ENCODE measurements at regions not wholly inside any gene's neighbourhood (a gene's known extent, or its start where the extent isn't known, plus 50 kb on each side); places are given as distances from the start of the nearest gene placed in this dataset.

DNA sequence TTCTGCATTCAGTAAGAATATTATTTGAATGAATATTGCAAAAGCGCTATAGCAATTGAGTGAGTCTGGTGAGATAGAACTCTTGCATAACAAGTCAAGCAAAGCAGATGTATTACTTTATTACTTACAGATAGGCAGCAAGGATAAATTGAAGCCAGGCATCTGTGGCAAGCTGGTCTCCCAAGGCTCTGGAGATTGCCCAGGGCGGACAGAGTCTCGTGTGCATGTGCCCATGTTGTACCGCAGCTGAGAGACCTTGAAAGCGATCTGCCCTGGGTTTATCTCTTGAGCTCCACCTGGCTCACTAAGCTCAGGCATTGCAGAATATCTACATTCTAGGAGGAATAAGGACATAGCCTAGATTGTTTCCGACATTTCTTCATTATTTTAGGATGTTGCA, 591.6 kb downstream of the ISL1 start:
- WGBS (ENCODE audit: insufficient coverage, insufficient replicate concordance, low lambda C conversion rate, missing lambda C conversion rate) = 49% methylated on average over 5 of the region's 6 CpGs
- Histone ChIP-seq H3K27ac (ENCODE audit: control insufficient read depth, insufficient read depth) (no peak overlapping the region), H3K9me3 (replicated peaks; ENCODE audit: control insufficient read depth, insufficient read depth, low read length) (no peaks in the 10 kb centered on the region), H3K4me2 (ENCODE audit: control insufficient read depth, insufficient read depth) (no peak overlapping the region), H4K20me1 (ENCODE audit: control insufficient read depth, insufficient read depth) (no peaks in the 10 kb centered on the region), H3K36me3 (ENCODE audit: control insufficient read depth in 2 of 2, insufficient read depth in 2 of 2, low read length in 1 of 2) (no peaks in the 10 kb centered on the region), H3K79me2 (ENCODE audit: control insufficient read depth, insufficient read depth, low read length) (no peaks in the 10 kb centered on the region), H3K9ac (ENCODE audit: control insufficient read depth, insufficient read depth, low read length) (no peak overlapping the region), H2AFZ (ENCODE audit: control insufficient read depth, low read depth, low read length) (no peak overlapping the region), H3K27me3 (replicated peaks in 1 of 2; ENCODE audit: control insufficient read depth in 2 of 2, insufficient read depth in 2 of 2, low read length in 1 of 2) (no peaks in the 10 kb centered on the region), H3K4me3 (no peak overlapping the region), H3K4me1 (ENCODE audit: control insufficient read depth, insufficient read depth, low read length) (no peaks in the 10 kb centered on the region)
- CTCF ChIA-PET = no interaction called here
- SMC1A ChIA-PET (ENCODE audit: uncharacterized antibody, unreplicated experiment) = interaction anchor here (1.0 kb wide), 1 partner anchor 198 kb away, joined by 3 read pairs; no protein-coding TSS in a partner anchor
- no TSS peak for BruUV-seq (replicated peaks)
- RAD21 ChIA-PET (ENCODE audit: unreplicated experiment) = no interaction called here
- no peak for FAIRE-seq
- ATAC-seq = no peak
- intact Hi-C loops (cut with micrococcal nuclease; ENCODE audit: unreplicated experiment) (no loop called here), in situ Hi-C loops (cut with MboI) (no loop called here)
- DNase-seq (ENCODE audit: low read depth, low spot score) = no peak
- POLR2A ChIA-PET = no interaction called here
- no peak for TF ChIP-seq TAF1 (IDR thresholded peaks at IDR 0.05; ENCODE audit: borderline replicate concordance, low read depth, low read length)

DNA sequence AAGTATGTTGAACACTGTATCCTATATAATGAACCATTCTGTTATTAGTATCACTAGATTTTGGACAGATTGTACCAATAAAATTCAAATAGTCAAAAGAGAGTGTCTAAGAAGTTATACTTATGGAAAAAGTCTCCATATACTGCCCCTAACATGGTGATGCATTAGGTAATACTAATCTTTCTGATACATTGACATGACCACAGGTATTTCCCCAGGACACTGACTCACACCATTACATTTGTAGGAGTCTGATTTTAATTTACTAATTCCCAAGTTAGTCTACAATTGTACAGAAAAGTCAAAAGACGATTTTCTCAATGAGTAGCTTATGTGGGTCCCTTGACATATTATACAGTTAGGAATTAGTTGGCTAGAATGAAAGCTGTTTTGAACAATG, 593.8 kb downstream of the ISL1 start:
- WGBS (ENCODE audit: insufficient coverage, insufficient replicate concordance, low lambda C conversion rate, missing lambda C conversion rate) = 5% methylated on average over 1 of the region's 1 CpG
- TF ChIP-seq, protein P1, sequence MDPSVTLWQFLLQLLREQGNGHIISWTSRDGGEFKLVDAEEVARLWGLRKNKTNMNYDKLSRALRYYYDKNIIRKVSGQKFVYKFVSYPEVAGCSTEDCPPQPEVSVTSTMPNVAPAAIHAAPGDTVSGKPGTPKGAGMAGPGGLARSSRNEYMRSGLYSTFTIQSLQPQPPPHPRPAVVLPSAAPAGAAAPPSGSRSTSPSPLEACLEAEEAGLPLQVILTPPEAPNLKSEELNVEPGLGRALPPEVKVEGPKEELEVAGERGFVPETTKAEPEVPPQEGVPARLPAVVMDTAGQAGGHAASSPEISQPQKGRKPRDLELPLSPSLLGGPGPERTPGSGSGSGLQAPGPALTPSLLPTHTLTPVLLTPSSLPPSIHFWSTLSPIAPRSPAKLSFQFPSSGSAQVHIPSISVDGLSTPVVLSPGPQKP (IDR thresholded peaks at IDR 0.05; ENCODE audit: low read depth, low read length) = no peak
- TF ChIP-seq, protein P2, sequence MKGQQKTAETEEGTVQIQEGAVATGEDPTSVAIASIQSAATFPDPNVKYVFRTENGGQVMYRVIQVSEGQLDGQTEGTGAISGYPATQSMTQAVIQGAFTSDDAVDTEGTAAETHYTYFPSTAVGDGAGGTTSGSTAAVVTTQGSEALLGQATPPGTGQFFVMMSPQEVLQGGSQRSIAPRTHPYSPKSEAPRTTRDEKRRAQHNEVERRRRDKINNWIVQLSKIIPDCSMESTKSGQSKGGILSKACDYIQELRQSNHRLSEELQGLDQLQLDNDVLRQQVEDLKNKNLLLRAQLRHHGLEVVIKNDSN (IDR thresholded peaks at IDR 0.05; ENCODE audit: borderline replicate concordance, extremely low read length, insufficient read depth, low read depth, low read length) = no peak
- no peak for TF ChIP-seq NFYB (IDR thresholded peaks at IDR 0.05; ENCODE audit: insufficient read depth, low read depth, low read length)
- TF ChIP-seq HCFC1 (IDR thresholded peaks at IDR 0.05; ENCODE audit: low read length) = no peak
- no peak for TF ChIP-seq TBL1XR1 (IDR thresholded peaks at IDR 0.05; ENCODE audit: low read depth, low read length)
- TF ChIP-seq EZH2 (IDR thresholded peaks at IDR 0.05; ENCODE audit: borderline replicate concordance, control insufficient read depth, low read depth, low read length) = no peak
- no peak for TF ChIP-seq SRF (IDR thresholded peaks at IDR 0.05; ENCODE audit: low read depth in 2 of 2, low read length in 2 of 2)
- no peak for TF ChIP-seq STAT3 (IDR thresholded peaks at IDR 0.05; ENCODE audit: low read depth, low read length)
- no peak for TF ChIP-seq NFIC (IDR thresholded peaks at IDR 0.05; ENCODE audit: low read depth, low read length)
- TF ChIP-seq, protein P3, sequence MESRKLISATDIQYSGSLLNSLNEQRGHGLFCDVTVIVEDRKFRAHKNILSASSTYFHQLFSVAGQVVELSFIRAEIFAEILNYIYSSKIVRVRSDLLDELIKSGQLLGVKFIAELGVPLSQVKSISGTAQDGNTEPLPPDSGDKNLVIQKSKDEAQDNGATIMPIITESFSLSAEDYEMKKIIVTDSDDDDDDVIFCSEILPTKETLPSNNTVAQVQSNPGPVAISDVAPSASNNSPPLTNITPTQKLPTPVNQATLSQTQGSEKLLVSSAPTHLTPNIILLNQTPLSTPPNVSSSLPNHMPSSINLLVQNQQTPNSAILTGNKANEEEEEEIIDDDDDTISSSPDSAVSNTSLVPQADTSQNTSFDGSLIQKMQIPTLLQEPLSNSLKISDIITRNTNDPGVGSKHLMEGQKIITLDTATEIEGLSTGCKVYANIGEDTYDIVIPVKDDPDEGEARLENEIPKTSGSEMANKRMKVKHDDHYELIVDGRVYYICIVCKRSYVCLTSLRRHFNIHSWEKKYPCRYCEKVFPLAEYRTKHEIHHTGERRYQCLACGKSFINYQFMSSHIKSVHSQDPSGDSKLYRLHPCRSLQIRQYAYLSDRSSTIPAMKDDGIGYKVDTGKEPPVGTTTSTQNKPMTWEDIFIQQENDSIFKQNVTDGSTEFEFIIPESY (IDR thresholded peaks at IDR 0.05) = no peak
- no peak for TF ChIP-seq SREBF2 (IDR thresholded peaks at IDR 0.05; ENCODE audit: low read length)
- TF ChIP-seq, protein P4, sequence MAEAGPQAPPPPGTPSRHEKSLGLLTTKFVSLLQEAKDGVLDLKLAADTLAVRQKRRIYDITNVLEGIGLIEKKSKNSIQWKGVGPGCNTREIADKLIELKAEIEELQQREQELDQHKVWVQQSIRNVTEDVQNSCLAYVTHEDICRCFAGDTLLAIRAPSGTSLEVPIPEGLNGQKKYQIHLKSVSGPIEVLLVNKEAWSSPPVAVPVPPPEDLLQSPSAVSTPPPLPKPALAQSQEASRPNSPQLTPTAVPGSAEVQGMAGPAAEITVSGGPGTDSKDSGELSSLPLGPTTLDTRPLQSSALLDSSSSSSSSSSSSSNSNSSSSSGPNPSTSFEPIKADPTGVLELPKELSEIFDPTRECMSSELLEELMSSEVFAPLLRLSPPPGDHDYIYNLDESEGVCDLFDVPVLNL (IDR thresholded peaks at IDR 0.05; ENCODE audit: low read depth, low read length) = no peak

More for the DNA sequence above, 593.8 kb downstream of the ISL1 start:
- intact Hi-C loops (cut with micrococcal nuclease; ENCODE audit: unreplicated experiment) = no loop called here
- Histone ChIP-seq H3K36me3 (ENCODE audit: control insufficient read depth in 2 of 2, insufficient read depth in 2 of 2, low read length in 1 of 2) (no peaks in the 10 kb centered on the region), H3K9me3 (replicated peaks; ENCODE audit: control insufficient read depth, insufficient read depth, low read length) (no peaks in the 10 kb centered on the region), H4K20me1 (ENCODE audit: control insufficient read depth, insufficient read depth) (no peaks in the 10 kb centered on the region), H3K4me3 (no peak overlapping the region), H3K79me2 (ENCODE audit: control insufficient read depth, insufficient read depth, low read length) (no peaks in the 10 kb centered on the region), H2AFZ (ENCODE audit: control insufficient read depth, low read depth, low read length) (no peak overlapping the region), H3K27ac (ENCODE audit: control insufficient read depth, insufficient read depth) (no peak overlapping the region), H3K27me3 (replicated peaks in 1 of 2; ENCODE audit: control insufficient read depth in 2 of 2, insufficient read depth in 2 of 2, low read length in 1 of 2) (no peaks in the 10 kb centered on the region), H3K9ac (ENCODE audit: control insufficient read depth, insufficient read depth, low read length) (no peak overlapping the region), H3K4me2 (ENCODE audit: control insufficient read depth, insufficient read depth) (no peak overlapping the region), H3K4me1 (ENCODE audit: control insufficient read depth, insufficient read depth, low read length) (no peaks in the 10 kb centered on the region)
- ATAC-seq = no peak
- SMC1A ChIA-PET (ENCODE audit: uncharacterized antibody, unreplicated experiment) = no interaction called here
- CTCF ChIA-PET = no interaction called here
- RAD21 ChIA-PET (ENCODE audit: unreplicated experiment) = no interaction called here
- no peak for FAIRE-seq
- in situ Hi-C loops (cut with MboI) = no loop called here
- BruUV-seq (replicated peaks) = no TSS peak
- POLR2A ChIA-PET = no interaction called here
- no peak for DNase-seq (ENCODE audit: low read depth, low spot score)

All from GM12878 (cell line).